CD1c-positive myeloid dendritic cell (primary cell): ENCODE measurements at regions not wholly inside any gene's neighbourhood (a gene's known extent, or its start where the extent isn't known, plus 50 kb on each side); places are given as distances from the start of the nearest gene placed in this dataset.
"Not testable (repeated sequence)": the region's sequence is repeated elsewhere in the genome, so short reads cannot be mapped to it uniquely, and the experiment has no call there.

ENCODE experiments used
- DNase-seq: peaks from one replicate; pipeline ENCODE4 v3.0.0-alpha.2; 2016; ENCODE audit errors: extremely low spot score

- DNase-seq, result no peak
Measured at GRCh38 chr19:29154163-29154562, 58.8 kb downstream of the UQCRFS1 start.

- no peak for DNase-seq
Measured at GRCh38 chr19:29145756-29146155, 67.2 kb downstream of the UQCRFS1 start.

GRCh38 chr19:29143183-29143582 lies 69.8 kb downstream of the UQCRFS1 start:
- DNase-seq, result no peak

GRCh38 chr19:29139227-29139626 lies 73.7 kb downstream of the UQCRFS1 start:
- DNase-seq, result no peak

GRCh38 chr19:29138206-29138605 lies 74.7 kb downstream of the UQCRFS1 start:
- not testable (repeated sequence) for DNase-seq

- DNase-seq, result no peak
Measured at GRCh38 chr19:29131456-29131855, 81.5 kb downstream of the UQCRFS1 start.

- DNase-seq, result no peak
Measured at GRCh38 chr19:29129148-29129547, 83.8 kb downstream of the UQCRFS1 start.

GRCh38 chr19:29128203-29128602 lies 84.7 kb downstream of the UQCRFS1 start:
- DNase-seq, result no peak

GRCh38 chr19:29122185-29122584 lies 90.8 kb downstream of the UQCRFS1 start:
- DNase-seq, result no peak

GRCh38 chr19:29121684-29122083 lies 91.3 kb downstream of the UQCRFS1 start:
- no peak for DNase-seq

- no peak for DNase-seq
Measured at GRCh38 chr19:29120466-29120865, 92.5 kb downstream of the UQCRFS1 start.

- no peak for DNase-seq
Measured at GRCh38 chr19:29119590-29119989, 93.4 kb downstream of the UQCRFS1 start.

- DNase-seq, result no peak
Measured at GRCh38 chr19:29118389-29118788, 94.6 kb downstream of the UQCRFS1 start.

- DNase-seq, result no peak
Measured at GRCh38 chr19:29117926-29118325, 95.0 kb downstream of the UQCRFS1 start.

GRCh38 chr19:29115181-29115580 lies 97.8 kb downstream of the UQCRFS1 start:
- no peak for DNase-seq

GRCh38 chr19:29113838-29114237 lies 99.1 kb downstream of the UQCRFS1 start:
- DNase-seq, result no peak

- no peak for DNase-seq
Measured at GRCh38 chr19:29111576-29111975, 101.4 kb downstream of the UQCRFS1 start.

- no peak for DNase-seq
Measured at GRCh38 chr19:29107831-29108230, 105.1 kb downstream of the UQCRFS1 start.

GRCh38 chr19:29106346-29106885 lies 106.5 kb downstream of the UQCRFS1 start:
- DNase-seq, result no peak

- DNase-seq, result no peak
Measured at GRCh38 chr19:29105629-29106292, 107.2 kb downstream of the UQCRFS1 start.

- DNase-seq, result no peak
Measured at GRCh38 chr19:29104605-29105241, 108.2 kb downstream of the UQCRFS1 start.

- no peak for DNase-seq
Measured at GRCh38 chr19:29098863-29099481, 114.0 kb downstream of the UQCRFS1 start.

GRCh38 chr19:29098091-29098490 lies 114.9 kb downstream of the UQCRFS1 start:
- DNase-seq, result no peak
